Mucosa of rectum (tissue), 2 donors: ENCODE measurements at regions not wholly inside any gene's neighbourhood (a gene's known extent, or its start where the extent isn't known, plus 50 kb on each side); places are given as distances from the start of the nearest gene placed in this dataset.
"Not testable (repeated sequence)": the region's sequence is repeated elsewhere in the genome, so short reads cannot be mapped to it uniquely, and the experiment has no call there.

Experiments
- H3K27ac ChIP-seq, 2 donors: one replicate each; pipeline ENCODE4 v1.7.0; 2013; ENCODE audit warnings: inconsistent platforms in 2 of 2, low read depth in 2 of 2, low read length in 2 of 2
- H3K27me3 ChIP-seq, 2 donors: one replicate each; pipeline ENCODE4 v1.7.0; 2013; ENCODE audit warnings: low read length in 2 of 2; ENCODE audit not compliant: control insufficient read depth in 2 of 2, insufficient read depth in 2 of 2
- H3K36me3 ChIP-seq, 2 donors: one replicate each; pipeline ENCODE4 v1.7.0; 2013; ENCODE audit warnings: low read length in 2 of 2; ENCODE audit not compliant: control insufficient read depth in 2 of 2, insufficient read depth in 2 of 2
- H3K4me1 ChIP-seq, 2 donors: one replicate each; pipeline ENCODE4 v1.7.0; 2013; ENCODE audit warnings: low read length in 2 of 2, mild to moderate bottlenecking in 1 of 2; ENCODE audit not compliant: control insufficient read depth in 2 of 2, insufficient read depth in 2 of 2
- H3K4me3 ChIP-seq, 2 donors: one replicate each; pipeline ENCODE4 v1.7.0; 2013; ENCODE audit warnings: low read length in 2 of 2
- H3K9ac ChIP-seq, 2 donors: one replicate each; pipeline ENCODE4 v1.7.0; 2013; ENCODE audit warnings: low read length in 2 of 2, low read depth in 1 of 2, mild to moderate bottlenecking in 1 of 2
- H3K9me3 ChIP-seq, 2 donors: one replicate each; pipeline ENCODE4 v1.7.0; 2013; ENCODE audit warnings: low read length in 2 of 2; ENCODE audit not compliant: control insufficient read depth in 2 of 2
- donor health status: healthy.
- donor health status: Normal muscosa, but diverticular disease.

GRCh38 chr2:87458938-87459337 is 288.9 kb upstream of the PLGLB2 start:
- not testable (repeated sequence) for H3K27ac ChIP-seq, H3K36me3 ChIP-seq, H3K9ac ChIP-seq, H3K4me1 ChIP-seq, H3K9me3 ChIP-seq, H3K27me3 ChIP-seq, H3K4me3 ChIP-seq

- not testable (repeated sequence) for H3K4me3 ChIP-seq, H3K27ac ChIP-seq, H3K9ac ChIP-seq, H3K9me3 ChIP-seq, H3K36me3 ChIP-seq, H3K27me3 ChIP-seq, H3K4me1 ChIP-seq
These were observed 287.8 kb upstream of the PLGLB2 start for GRCh38 chr2:87460104-87460503.

GRCh38 chr2:87460662-87461061 is 287.2 kb upstream of the PLGLB2 start:
- not testable (repeated sequence) for H3K4me3 ChIP-seq, H3K9me3 ChIP-seq, H3K36me3 ChIP-seq, H3K9ac ChIP-seq, H3K4me1 ChIP-seq, H3K27ac ChIP-seq, H3K27me3 ChIP-seq

- not testable (repeated sequence) for H3K27me3 ChIP-seq, H3K27ac ChIP-seq, H3K4me3 ChIP-seq, H3K9ac ChIP-seq, H3K36me3 ChIP-seq, H3K4me1 ChIP-seq, H3K9me3 ChIP-seq
These were observed 286.2 kb upstream of the PLGLB2 start for GRCh38 chr2:87461671-87462070.

- H3K27ac ChIP-seq: not testable (repeated sequence)
These were observed 283.7 kb upstream of the PLGLB2 start for GRCh38 chr2:87464219-87464618.

GRCh38 chr2:87465730-87466129 is 282.2 kb upstream of the PLGLB2 start:
- H3K9ac ChIP-seq, H3K4me3 ChIP-seq: not testable (repeated sequence)

More at GRCh38 chr2:87464219-87464618, 283.7 kb upstream of the PLGLB2 start:
- not testable (repeated sequence) for H3K9ac ChIP-seq, H3K4me3 ChIP-seq, H3K4me1 ChIP-seq, H3K36me3 ChIP-seq, H3K9me3 ChIP-seq, H3K27me3 ChIP-seq

GRCh38 chr2:87466591-87467120 is 281.2 kb upstream of the PLGLB2 start:
- H3K27me3 ChIP-seq, H3K27ac ChIP-seq, H3K4me1 ChIP-seq, H3K36me3 ChIP-seq, H3K4me3 ChIP-seq, H3K9me3 ChIP-seq, H3K9ac ChIP-seq: not testable (repeated sequence)

More at GRCh38 chr2:87465730-87466129, 282.2 kb upstream of the PLGLB2 start:
- H3K9me3 ChIP-seq, H3K36me3 ChIP-seq, H3K27ac ChIP-seq, H3K27me3 ChIP-seq, H3K4me1 ChIP-seq: not testable (repeated sequence)

GRCh38 chr2:87468429-87468981 is 279.4 kb upstream of the PLGLB2 start:
- not testable (repeated sequence) for H3K9me3 ChIP-seq, H3K36me3 ChIP-seq, H3K4me1 ChIP-seq, H3K4me3 ChIP-seq, H3K27me3 ChIP-seq, H3K9ac ChIP-seq
- H3K27ac ChIP-seq: peak overlapping the region; percentile 16 to 47

GRCh38 chr2:87469180-87470151 is 278.4 kb upstream of the PLGLB2 start:
- peak overlapping the region in 1 of 2 donors; percentile 61 for H3K27ac ChIP-seq
- H3K36me3 ChIP-seq, H3K4me3 ChIP-seq, H3K9ac ChIP-seq, H3K9me3 ChIP-seq, H3K27me3 ChIP-seq, H3K4me1 ChIP-seq: not testable (repeated sequence)
